Panc1 (cell line): ENCODE measurements at regions not wholly inside any gene's neighbourhood (a gene's known extent, or its start where the extent isn't known, plus 50 kb on each side); places are given as distances from the start of the nearest gene placed in this dataset.

ENCODE experiments used
- ATAC-seq: fragments of 200-7000 bp; cut with Tn5 transposase; 2 replicates; pipeline ENCODE4 v1.9.1; 2020; ENCODE audit warnings: mild to moderate bottlenecking, moderate library complexity
- BruUV-seq: library from RNA; stranded (reverse); fragments of 400-500 nt; replicated peaks from 2 replicates; lab custom pipeline; 2021; lab: Mats Ljungman, UMichigan
- CTCF ChIA-PET: fragments of 300-600 bp; sonication (Branson Sonifier 250); formaldehyde crosslinking; loops from one replicate; lab custom pipeline; 2022; ENCODE audit warnings: antibody characterized with exemption; lab: Charles Lee
- POLR2A ChIA-PET: fragments of 300-600 bp; sonication (Branson Sonifier 250); formaldehyde crosslinking; loops from one replicate; lab custom pipeline; 2022; ENCODE audit warnings: antibody characterized with exemption; lab: Charles Lee
- DNase-seq: peaks from one replicate; pipeline ENCODE4 v3.0.0-alpha.2; 2010; ENCODE audit warnings: low read depth, low spot score
- H3K27ac ChIP-seq: 2 replicates; pipeline ENCODE4 v1.5.1; 2011; ENCODE audit warnings: mild to moderate bottlenecking, low read length, inconsistent platforms
- H3K27me3 ChIP-seq: fragments of 200-500 bp; sonication (Bioruptor generic); 2 replicates; pipeline ENCODE4 v1.6.0; 2014; ENCODE audit warnings: low read length, inconsistent platforms; ENCODE audit not compliant: control insufficient read depth, insufficient read depth
- H3K36me3 ChIP-seq: fragments of 200-500 bp; sonication (Bioruptor generic); 2 replicates; pipeline ENCODE4 v1.5.1; 2014; ENCODE audit warnings: inconsistent platforms, mild to moderate bottlenecking, low read length, moderate library complexity; ENCODE audit not compliant: control insufficient read depth, insufficient read depth
- H3K4me1 ChIP-seq: 2 replicates; pipeline ENCODE4 v1.5.1; 2011; ENCODE audit warnings: inconsistent platforms, mild to moderate bottlenecking, low read length, moderate library complexity; ENCODE audit not compliant: control insufficient read depth, insufficient read depth
- H3K4me3 ChIP-seq, 2 experiments: 2 replicates each; pipeline ENCODE4 v1.5.1; 2011 to 2012; ENCODE audit warnings: low read depth in 2 of 2, low read length in 2 of 2, mild to moderate bottlenecking in 2 of 2, inconsistent platforms in 1 of 2, moderate library complexity in 1 of 2
- H3K9me3 ChIP-seq: fragments of 200-500 bp; sonication (Bioruptor generic); 2 replicates; pipeline ENCODE4 v1.5.1; 2014; ENCODE audit warnings: low read depth, mild to moderate bottlenecking, inconsistent platforms, low read length, moderate library complexity; ENCODE audit not compliant: control insufficient read depth, insufficient read depth
- POLR2AphosphoS5 ChIP-seq: IDR thresholded peaks from 2 replicates; pipeline ENCODE4 v1.6.1; 2012; ENCODE audit warnings: mild to moderate bottlenecking, low read depth, low read length, moderate library complexity
- REST ChIP-seq, 2 experiments: IDR thresholded peaks; 2 replicates each; pipeline ENCODE4 v1.6.1; 2011 to 2012; ENCODE audit warnings: low read depth in 2 of 2, control low read depth in 1 of 2, low read length in 1 of 2, mild to moderate bottlenecking in 1 of 2, moderate library complexity in 1 of 2; ENCODE audit not compliant: insufficient read depth in 1 of 2
- SIN3A ChIP-seq: IDR thresholded peaks from 2 replicates; pipeline ENCODE4 v1.6.1; 2012; ENCODE audit warnings: low read depth, mild to moderate bottlenecking, low read length, moderate library complexity, borderline replicate concordance; ENCODE audit not compliant: insufficient read depth
- TCF7L2 ChIP-seq: IDR thresholded peaks from 2 replicates; pipeline ENCODE4 v1.6.1; 2011; ENCODE audit warnings: mild to moderate bottlenecking, low read depth, low read length, inconsistent platforms
- in situ Hi-C: cut with HindIII; loops from 2 replicates; pipeline ENCODE4 v1.10.0; 2016; ENCODE audit warnings: low sequenced_read_pairs, low pct_unique_long_range_greater_than_20kb
- intact Hi-C: fragments of 100-400 bp; cut with micrococcal nuclease; formaldehyde crosslinking; loops from one replicate; pipeline ENCODE4 v1.10.0; 2022; ENCODE audit not compliant: unreplicated experiment
- TF ChIP-seq, protein P1 (sequence below): fragments of 450-650 bp; IDR thresholded peaks from 2 replicates; pipeline ENCODE4 v1.5.1; 2017; ENCODE audit warnings: mild to moderate bottlenecking

GRCh38 chr1:14067036-14067435, 367.0 kb downstream of the PRDM2 start:
- Histone ChIP-seq H3K36me3 (no peaks in the 10 kb centered on the region), H3K27me3 (no peaks in the 10 kb centered on the region; the same call in 1 of the 2 replicates), H3K4me1 (no peaks in the 10 kb centered on the region), H3K27ac (no peak overlapping the region), H3K4me3 (no peak overlapping the region), H3K9me3 (no peaks in the 10 kb centered on the region)
- no TSS peak for BruUV-seq
- intact Hi-C loops (no loop called here), in situ Hi-C loops (no loop called here)
- ATAC-seq: no peak
- TF ChIP-seq REST (IDR thresholded peaks at IDR 0.05; ENCODE audit: insufficient read depth in 1 of 2, low read depth in 2 of 2, low read length in 1 of 2) (no peak), TCF7L2 (no peak), POLR2AphosphoS5 (no peak), SIN3A (no peak)
- TF ChIP-seq, protein P1, sequence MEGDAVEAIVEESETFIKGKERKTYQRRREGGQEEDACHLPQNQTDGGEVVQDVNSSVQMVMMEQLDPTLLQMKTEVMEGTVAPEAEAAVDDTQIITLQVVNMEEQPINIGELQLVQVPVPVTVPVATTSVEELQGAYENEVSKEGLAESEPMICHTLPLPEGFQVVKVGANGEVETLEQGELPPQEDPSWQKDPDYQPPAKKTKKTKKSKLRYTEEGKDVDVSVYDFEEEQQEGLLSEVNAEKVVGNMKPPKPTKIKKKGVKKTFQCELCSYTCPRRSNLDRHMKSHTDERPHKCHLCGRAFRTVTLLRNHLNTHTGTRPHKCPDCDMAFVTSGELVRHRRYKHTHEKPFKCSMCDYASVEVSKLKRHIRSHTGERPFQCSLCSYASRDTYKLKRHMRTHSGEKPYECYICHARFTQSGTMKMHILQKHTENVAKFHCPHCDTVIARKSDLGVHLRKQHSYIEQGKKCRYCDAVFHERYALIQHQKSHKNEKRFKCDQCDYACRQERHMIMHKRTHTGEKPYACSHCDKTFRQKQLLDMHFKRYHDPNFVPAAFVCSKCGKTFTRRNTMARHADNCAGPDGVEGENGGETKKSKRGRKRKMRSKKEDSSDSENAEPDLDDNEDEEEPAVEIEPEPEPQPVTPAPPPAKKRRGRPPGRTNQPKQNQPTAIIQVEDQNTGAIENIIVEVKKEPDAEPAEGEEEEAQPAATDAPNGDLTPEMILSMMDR: no peak
- DNase-seq: no peak
- CTCF ChIA-PET: interaction anchor here (0.6 kb wide), 1 partner anchor 673 kb away, joined by 3 read pairs; no protein-coding TSS in a partner anchor
- POLR2A ChIA-PET: no interaction called here

DNA sequence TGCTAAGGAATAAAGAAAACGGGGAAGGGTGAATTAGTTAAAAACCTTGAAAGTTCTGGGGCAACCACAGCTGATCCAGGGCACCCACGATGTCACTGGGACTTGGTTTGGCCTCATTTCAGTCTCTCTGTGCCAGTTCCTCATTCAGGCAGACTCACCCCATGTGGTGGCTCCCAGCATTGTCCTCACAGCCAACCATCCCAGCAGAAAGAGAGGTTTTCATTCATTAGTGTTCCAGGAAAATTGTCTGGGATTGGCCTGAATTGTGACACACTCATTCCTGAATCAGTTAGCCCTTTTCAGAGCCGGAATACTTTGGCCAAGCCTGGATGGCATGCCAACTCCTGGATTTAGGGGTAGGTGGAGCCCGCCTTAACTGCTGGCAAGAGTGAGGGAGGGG, 367.7 kb downstream of the PRDM2 start:
- DNase-seq: no peak
- H3K4me3 ChIP-seq: no peak overlapping the region
- CTCF ChIA-PET: no interaction called here
- TF ChIP-seq SIN3A (no peak), REST (IDR thresholded peaks at IDR 0.05; ENCODE audit: insufficient read depth in 1 of 2, low read depth in 2 of 2, low read length in 1 of 2) (no peak), TCF7L2 (no peak), POLR2AphosphoS5 (no peak)
- TF ChIP-seq, protein P1: no peak
- BruUV-seq: no TSS peak
- no peaks in the 10 kb centered on the region for H3K36me3 ChIP-seq
- no peak overlapping the region for H3K27ac ChIP-seq
- no peaks in the 10 kb centered on the region for H3K9me3 ChIP-seq
- ATAC-seq: no peak
- in situ Hi-C loops: no loop called here
- intact Hi-C loops: no loop called here
- H3K27me3 ChIP-seq: no peaks in the 10 kb centered on the region; the same call in 1 of the 2 replicates
- H3K4me1 ChIP-seq: no peaks in the 10 kb centered on the region
- POLR2A ChIA-PET: no interaction called here
